ENCODE measurements at regions not wholly inside any gene's neighbourhood (a gene's known extent, or its start where the extent isn't known, plus 50 kb on each side); places are given as distances from the start of the nearest gene placed in this dataset.
"Not testable (repeated sequence)": the region's sequence is repeated elsewhere in the genome, so short reads cannot be mapped to it uniquely, and the experiment has no call there.

- H3K27me3 Mint-ChIP-seq, result no peaks in the 10 kb centered on the region
- ATAC-seq (replicated peaks), result no peak
- no peaks in the 10 kb centered on the region for H3K4me1 Mint-ChIP-seq
- H3K9me3 Mint-ChIP-seq, result no peaks in the 10 kb centered on the region
- H3K27ac Mint-ChIP-seq, result no peak overlapping the region
- no peak overlapping the region for H3K4me3 Mint-ChIP-seq
- H3K36me3 Mint-ChIP-seq (ENCODE audit: low read depth), result no peaks in the 10 kb centered on the region
Observed at GRCh38 chr15:20356911-20357480, 184.6 kb downstream of the GOLGA6L6 start.

- no peaks in the 10 kb centered on the region for H3K4me1 Mint-ChIP-seq
- peak overlapping the region; percentile 46 for H3K27ac Mint-ChIP-seq
- no peak overlapping the region for H3K4me3 Mint-ChIP-seq
- H3K27me3 Mint-ChIP-seq, result no peaks in the 10 kb centered on the region
- ATAC-seq (replicated peaks), result peak; percentile 39
- no peaks in the 10 kb centered on the region for H3K36me3 Mint-ChIP-seq (ENCODE audit: low read depth)
- no peaks in the 10 kb centered on the region for H3K9me3 Mint-ChIP-seq
Observed at GRCh38 chr15:20356444-20356910, 185.1 kb downstream of the GOLGA6L6 start.

DNA sequence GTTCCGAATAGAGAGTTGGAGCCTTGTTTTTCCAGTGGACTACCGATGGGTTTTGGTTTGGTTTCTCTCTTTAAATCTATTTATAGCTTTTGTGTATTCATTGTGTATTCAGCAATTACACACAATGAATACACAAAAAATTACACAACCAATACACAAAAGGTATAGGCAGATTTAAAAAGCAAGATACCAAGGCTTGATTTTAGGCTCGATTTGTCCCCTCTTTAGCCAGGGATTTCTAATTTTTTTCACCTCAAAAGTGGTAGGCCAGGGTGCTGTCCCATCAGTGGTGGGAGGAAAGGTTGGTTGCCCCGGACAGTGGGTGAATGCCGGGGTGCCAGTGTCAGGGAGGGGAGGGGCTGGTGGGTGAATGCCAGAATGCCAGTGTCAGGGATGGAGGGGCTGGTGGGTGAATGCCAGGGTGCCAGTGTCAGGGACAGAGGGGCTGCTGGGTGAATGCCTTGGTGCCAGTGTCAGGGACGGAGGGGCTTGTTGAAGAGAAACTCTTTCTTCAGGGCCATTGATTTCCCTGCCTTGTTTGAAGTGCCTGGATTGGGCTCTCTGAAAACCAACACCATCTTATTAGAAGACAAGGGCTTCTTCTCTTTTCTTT, 186.2 kb downstream of the GOLGA6L6 start:
- no peaks in the 10 kb centered on the region for H3K9me3 Mint-ChIP-seq
- H3K27me3 Mint-ChIP-seq, result no peaks in the 10 kb centered on the region
- no peak overlapping the region for H3K27ac Mint-ChIP-seq
- no peak overlapping the region for H3K4me3 Mint-ChIP-seq
- H3K36me3 Mint-ChIP-seq (ENCODE audit: low read depth), result no peaks in the 10 kb centered on the region
- H3K4me1 Mint-ChIP-seq, result no peaks in the 10 kb centered on the region
- ATAC-seq (replicated peaks), result no peak

GRCh38 chr15:20354884-20355223, 186.7 kb downstream of the GOLGA6L6 start:
- ATAC-seq (replicated peaks), result not testable (repeated sequence)

DNA sequence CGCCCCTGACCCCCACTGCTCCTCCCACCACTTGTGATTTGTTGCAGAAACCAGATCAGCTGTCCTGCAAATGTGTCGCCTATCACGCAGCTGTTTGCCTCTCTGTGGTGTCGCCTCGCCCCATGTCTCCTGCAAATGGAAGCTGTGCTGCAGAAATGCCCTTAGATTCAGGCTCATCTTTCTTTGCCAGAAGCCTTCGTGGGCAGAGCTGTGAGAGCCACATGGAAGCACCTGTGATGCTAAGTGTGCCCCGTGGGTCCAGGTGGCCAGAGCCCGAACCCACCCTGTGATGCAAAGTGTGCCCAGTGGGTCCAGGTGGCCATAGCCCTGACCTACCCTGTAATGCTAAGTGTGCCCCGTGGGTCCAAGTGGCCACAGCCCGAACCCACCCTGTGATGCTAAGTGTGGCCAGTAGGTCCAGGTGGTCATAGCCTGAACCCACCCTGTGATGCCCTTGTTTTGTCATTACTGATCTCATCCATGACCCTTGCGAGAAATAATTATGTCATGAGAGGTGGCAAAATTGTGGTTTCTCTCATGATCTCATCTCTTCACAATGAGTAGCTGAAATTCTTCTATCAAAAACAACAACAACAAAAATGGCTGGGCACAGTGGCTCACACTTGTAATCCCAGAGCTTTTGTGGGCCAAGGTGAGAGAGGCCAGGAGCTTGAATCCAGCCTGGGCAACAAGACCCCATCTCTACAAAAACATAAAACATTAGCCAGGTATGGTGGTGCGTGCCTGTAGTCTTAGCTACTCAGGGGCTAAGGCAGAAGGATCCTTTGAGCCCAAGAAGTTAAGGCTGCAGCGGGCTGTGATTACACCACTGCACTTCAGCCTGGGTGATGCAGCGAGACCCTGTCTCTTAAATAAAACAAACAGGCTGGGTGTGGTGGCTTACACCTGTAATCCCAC, 187.4 kb downstream of the GOLGA6L6 start:
- Mint-ChIP-seq H3K9me3 (no peaks in the 10 kb centered on the region), H3K4me3 (no peak overlapping the region), H3K4me1 (no peaks in the 10 kb centered on the region), H3K36me3 (ENCODE audit: low read depth) (no peaks in the 10 kb centered on the region), H3K27ac (no peak overlapping the region), H3K27me3 (no peaks in the 10 kb centered on the region)
- peak; percentile 5 for ATAC-seq (replicated peaks)

More at GRCh38 chr15:20354884-20355223, 186.7 kb downstream of the GOLGA6L6 start:
- not testable (repeated sequence) for H3K9me3 Mint-ChIP-seq; H3K27ac Mint-ChIP-seq; H3K4me3 Mint-ChIP-seq; H3K36me3 Mint-ChIP-seq (ENCODE audit: low read depth); H3K4me1 Mint-ChIP-seq; H3K27me3 Mint-ChIP-seq

- no peaks in the 10 kb centered on the region for H3K4me1 Mint-ChIP-seq
- no peak overlapping the region for H3K27ac Mint-ChIP-seq
- H3K27me3 Mint-ChIP-seq, result no peaks in the 10 kb centered on the region
- no peaks in the 10 kb centered on the region for H3K9me3 Mint-ChIP-seq
- no peaks in the 10 kb centered on the region for H3K36me3 Mint-ChIP-seq (ENCODE audit: low read depth)
- no peak overlapping the region for H3K4me3 Mint-ChIP-seq
- ATAC-seq (replicated peaks), result peak; percentile 2
Observed at GRCh38 chr15:20352241-20353200, 189.1 kb downstream of the GOLGA6L6 start.

- Mint-ChIP-seq H3K27ac (no peak overlapping the region), H3K4me1 (no peaks in the 10 kb centered on the region), H3K4me3 (no peak overlapping the region), H3K9me3 (no peaks in the 10 kb centered on the region), H3K27me3 (no peaks in the 10 kb centered on the region), H3K36me3 (ENCODE audit: low read depth) (no peaks in the 10 kb centered on the region)
- ATAC-seq (replicated peaks), result no peak
Observed at GRCh38 chr15:20351448-20351971, 190.1 kb downstream of the GOLGA6L6 start.

DNA sequence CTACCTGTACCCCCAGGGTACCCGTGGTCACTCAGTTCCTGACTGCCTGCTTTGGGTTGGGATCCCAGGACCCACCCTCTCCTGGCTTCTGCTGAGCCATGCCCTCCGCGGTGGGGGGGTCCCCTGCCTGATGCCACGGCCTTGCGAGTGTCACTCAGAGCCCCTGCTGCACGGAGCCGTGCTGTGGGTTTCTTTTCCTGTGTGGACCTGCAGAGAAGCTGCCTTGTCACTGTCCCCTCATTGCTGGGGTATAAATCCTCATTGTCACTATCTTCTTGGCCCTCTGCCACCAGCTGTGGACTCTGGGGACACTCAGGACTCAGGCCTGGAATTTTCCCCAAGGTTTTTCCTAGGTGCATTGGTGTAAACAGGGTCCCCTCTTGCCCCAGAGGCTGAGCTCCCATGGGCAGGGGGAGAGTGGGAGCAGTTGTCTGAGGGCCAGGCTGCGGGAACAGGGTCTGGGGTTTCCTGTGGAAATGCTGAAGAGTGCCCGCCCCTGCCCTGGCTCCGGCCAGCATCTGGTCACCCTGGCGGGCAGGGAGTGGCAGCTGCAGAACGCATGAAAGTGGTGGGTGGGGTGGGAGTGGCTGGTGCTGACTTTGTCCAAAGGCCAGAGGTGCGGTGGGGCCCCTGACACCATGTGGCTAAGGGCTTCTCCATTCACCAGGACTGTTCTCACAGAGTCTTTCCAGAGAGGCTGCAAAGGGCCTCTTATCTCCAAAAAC, 191.7 kb downstream of the GOLGA6L6 start:
- no peaks in the 10 kb centered on the region for H3K27me3 Mint-ChIP-seq
- H3K36me3 Mint-ChIP-seq (ENCODE audit: low read depth), result no peaks in the 10 kb centered on the region
- no peak overlapping the region for H3K27ac Mint-ChIP-seq
- H3K9me3 Mint-ChIP-seq, result no peaks in the 10 kb centered on the region
- no peaks in the 10 kb centered on the region for H3K4me1 Mint-ChIP-seq
- no peak overlapping the region for H3K4me3 Mint-ChIP-seq
- no peak for ATAC-seq (replicated peaks)

GRCh38 chr15:20348900-20349773, 192.5 kb downstream of the GOLGA6L6 start:
- ATAC-seq (replicated peaks), result no peak
- Mint-ChIP-seq H3K36me3 (ENCODE audit: low read depth) (no peaks in the 10 kb centered on the region), H3K9me3 (no peaks in the 10 kb centered on the region), H3K4me3 (no peak overlapping the region), H3K4me1 (no peaks in the 10 kb centered on the region), H3K27me3 (no peaks in the 10 kb centered on the region), H3K27ac (no peak overlapping the region)

GRCh38 chr15:20348291-20348899, 193.2 kb downstream of the GOLGA6L6 start:
- ATAC-seq (replicated peaks), result no peak
- Mint-ChIP-seq H3K27me3 (no peaks in the 10 kb centered on the region), H3K4me3 (no peak overlapping the region), H3K27ac (no peak overlapping the region), H3K9me3 (no peaks in the 10 kb centered on the region), H3K4me1 (no peaks in the 10 kb centered on the region), H3K36me3 (ENCODE audit: low read depth) (no peaks in the 10 kb centered on the region)

- Mint-ChIP-seq H3K4me3 (no peak overlapping the region), H3K4me1 (no peaks in the 10 kb centered on the region), H3K27me3 (no peaks in the 10 kb centered on the region), H3K27ac (no peak overlapping the region), H3K36me3 (ENCODE audit: low read depth) (no peaks in the 10 kb centered on the region), H3K9me3 (no peaks in the 10 kb centered on the region)
- ATAC-seq (replicated peaks), result no peak
Observed at GRCh38 chr15:20346082-20346805, 195.4 kb downstream of the GOLGA6L6 start.

DNA sequence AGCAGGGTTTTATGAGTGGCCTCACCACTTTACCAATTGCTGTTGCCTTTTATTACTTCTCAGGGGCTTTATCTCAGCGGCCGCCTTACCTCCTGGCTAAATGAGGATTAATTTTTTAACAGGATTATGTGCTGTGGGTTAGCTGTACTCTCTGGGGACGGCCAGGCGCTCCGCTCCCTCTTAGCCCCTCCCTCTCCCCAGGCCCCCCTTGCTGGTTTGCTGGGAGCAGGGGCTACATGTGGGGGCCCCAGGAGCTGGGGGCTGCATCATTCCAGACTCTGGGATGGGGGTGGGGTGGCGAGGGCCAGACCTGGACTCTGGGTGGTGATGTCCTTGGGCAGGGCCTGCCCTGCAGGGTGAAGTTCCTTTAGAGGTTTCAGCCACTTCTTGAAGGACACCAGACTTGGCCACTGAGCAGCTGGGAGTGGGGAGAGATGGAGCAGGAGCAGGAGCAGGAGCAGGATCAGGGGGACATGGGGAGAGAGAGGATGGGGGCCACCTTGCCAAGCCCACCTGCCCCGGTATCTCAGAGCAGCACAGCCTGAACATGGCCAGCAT, 196.1 kb downstream of the GOLGA6L6 start:
- H3K4me3 Mint-ChIP-seq, result no peak overlapping the region
- H3K27me3 Mint-ChIP-seq, result no peaks in the 10 kb centered on the region
- no peaks in the 10 kb centered on the region for H3K36me3 Mint-ChIP-seq (ENCODE audit: low read depth)
- H3K4me1 Mint-ChIP-seq, result no peaks in the 10 kb centered on the region
- H3K27ac Mint-ChIP-seq, result no peak overlapping the region
- ATAC-seq (replicated peaks), result no peak
- H3K9me3 Mint-ChIP-seq, result no peaks in the 10 kb centered on the region
